GM19438 (cell line): ENCODE measurements at regions not wholly inside any gene's neighbourhood (a gene's known extent, or its start where the extent isn't known, plus 50 kb on each side); places are given as distances from the start of the nearest gene placed in this dataset.

Source experiments
- ATAC-seq: cut with Tn5 transposase; IDR thresholded peaks from one replicate; pipeline ENCODE4 v1.9.1; 2021; ENCODE audit warnings: low read depth; ENCODE audit not compliant: unreplicated experiment

- ATAC-seq: peak; percentile 89
Measured at GRCh38 chr2:44825702-44826101, 115.8 kb upstream of the SIX3 start.

DNA sequence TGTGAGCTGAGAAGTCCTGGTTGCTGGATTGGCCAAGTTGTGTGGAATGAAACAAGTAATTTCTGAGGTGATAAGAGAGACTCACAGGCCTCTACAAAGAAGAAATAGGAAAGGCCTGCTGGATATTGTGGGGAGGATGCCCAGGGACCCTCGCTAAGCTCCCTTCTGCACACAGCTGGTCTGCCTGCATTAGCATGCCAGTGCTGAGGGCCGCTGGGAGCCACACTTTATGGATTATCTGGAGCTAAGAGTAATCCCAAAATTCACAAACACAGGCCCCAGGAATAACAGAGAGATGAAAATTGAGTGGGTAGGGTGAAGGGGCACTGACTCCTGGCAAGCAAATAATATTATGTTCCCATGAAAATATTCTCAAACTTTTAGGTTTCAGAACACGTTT is 114.9 kb upstream of the SIX3 start:
- ATAC-seq: no peak

GRCh38 chr2:44829771-44830170 is 111.7 kb upstream of the SIX3 start:
- ATAC-seq: no peak

DNA sequence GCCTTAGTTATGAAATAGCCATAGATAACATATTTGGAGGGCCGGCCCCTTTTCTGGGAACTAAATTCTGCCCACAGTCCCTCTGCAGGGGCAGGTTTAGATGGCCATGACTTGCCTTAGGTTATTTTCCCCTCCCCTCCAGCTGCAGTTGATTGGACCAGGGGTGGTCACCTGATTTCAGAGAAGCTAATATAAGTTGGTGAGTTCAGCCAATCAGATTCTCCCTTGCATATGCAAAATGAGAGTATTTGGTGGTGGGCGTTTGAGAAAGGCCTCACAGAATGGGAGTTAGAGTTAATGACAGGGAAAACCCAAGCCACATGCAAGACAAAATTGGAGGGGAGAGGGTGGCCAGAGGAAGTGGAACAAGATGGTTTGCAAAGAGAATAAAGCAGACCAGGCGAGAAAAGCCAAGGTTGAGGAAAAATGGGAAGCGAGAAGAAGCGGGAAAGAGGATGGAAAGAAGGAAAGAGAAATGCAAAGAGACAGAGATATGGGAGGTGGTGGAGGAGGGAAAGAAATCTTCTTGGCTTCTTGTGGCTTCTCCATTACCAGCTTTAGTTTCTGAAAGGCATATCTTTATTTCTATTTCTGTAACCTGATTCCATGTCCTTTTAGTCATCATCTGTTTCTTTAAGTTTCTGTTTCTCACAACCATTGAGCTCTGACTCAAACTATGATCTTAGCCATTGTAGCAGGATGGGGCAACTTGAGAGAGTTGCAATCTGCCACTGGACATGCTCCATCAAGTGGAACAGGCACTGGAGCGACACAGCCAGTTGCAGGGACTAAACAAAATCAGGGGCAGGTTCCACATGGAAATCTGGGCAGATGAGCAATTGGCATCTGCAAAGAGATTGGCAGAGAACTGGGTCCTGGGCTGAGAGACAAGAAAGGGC is 108.1 kb upstream of the SIX3 start:
- peak; percentile 43 for ATAC-seq

- no peak for ATAC-seq
Measured at GRCh38 chr2:44834656-44835055, 106.8 kb upstream of the SIX3 start.

GRCh38 chr2:44836174-44836573 is 105.3 kb upstream of the SIX3 start:
- no peak for ATAC-seq

DNA sequence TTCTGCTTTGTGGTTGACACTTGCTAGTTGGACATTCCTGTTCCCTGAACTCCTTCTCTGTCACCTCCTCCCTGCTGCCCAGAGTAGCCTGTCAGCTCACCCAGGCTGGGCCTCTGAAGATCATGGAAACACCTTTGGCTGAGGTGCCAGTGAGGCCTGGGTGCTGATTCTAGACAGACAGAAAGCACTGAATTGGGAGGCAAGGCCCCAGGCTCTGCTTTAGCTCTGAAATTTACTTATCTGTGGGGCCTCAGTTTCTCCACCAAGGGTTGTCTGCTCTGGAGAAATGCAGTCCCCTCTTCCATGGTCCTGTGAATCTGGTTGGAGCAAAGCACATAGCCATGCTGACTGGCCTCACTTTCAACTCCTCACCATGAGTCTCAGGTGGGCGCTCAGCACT is 104.6 kb upstream of the SIX3 start:
- no peak for ATAC-seq

GRCh38 chr2:44838116-44838790 is 103.2 kb upstream of the SIX3 start:
- no peak for ATAC-seq

- no peak for ATAC-seq
Measured at GRCh38 chr2:44839370-44839769, 102.1 kb upstream of the SIX3 start.

DNA sequence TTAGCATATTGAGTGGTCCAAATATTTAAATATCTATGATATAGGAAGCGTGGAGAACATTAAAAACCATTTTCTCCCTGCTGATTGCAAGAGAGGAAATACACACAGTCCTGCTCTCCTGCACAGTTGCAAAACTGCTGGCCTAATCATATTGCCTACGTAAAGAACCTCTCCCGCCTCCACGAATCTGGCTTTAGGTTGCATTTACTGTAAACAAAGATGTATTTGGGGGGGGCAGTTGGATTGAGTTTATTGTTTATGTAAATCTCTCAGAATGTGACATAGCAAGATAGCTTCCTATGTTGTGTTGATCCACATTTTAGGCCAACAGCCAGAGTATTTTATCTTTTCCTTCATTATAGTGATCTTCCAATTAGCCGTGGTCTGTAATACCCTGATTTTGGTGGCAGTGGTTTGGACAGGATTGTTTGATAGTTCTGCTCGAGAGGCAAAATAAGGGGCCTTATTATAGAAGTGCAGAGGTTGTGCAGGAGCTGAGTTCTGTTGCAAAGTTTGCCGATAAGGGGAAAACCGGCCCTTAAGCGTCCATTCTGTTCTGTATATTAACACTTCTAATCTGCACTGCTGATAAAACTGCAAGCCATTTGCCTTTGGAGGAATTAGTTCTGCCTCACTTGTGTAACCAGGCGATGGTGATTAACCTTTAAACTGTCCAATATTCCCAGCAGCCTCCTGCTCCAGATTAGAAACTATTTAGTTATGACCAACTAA is 101.6 kb upstream of the SIX3 start:
- ATAC-seq: no peak

GRCh38 chr2:44840503-44840850 is 101.0 kb upstream of the SIX3 start:
- ATAC-seq: no peak

- no peak for ATAC-seq
Measured at GRCh38 chr2:44843086-44843485, 98.4 kb upstream of the SIX3 start.

GRCh38 chr2:44843641-44844310 is 97.7 kb upstream of the SIX3 start:
- no peak for ATAC-seq

GRCh38 chr2:44844651-44845270 is 96.7 kb upstream of the SIX3 start:
- no peak for ATAC-seq

- ATAC-seq: no peak
Measured at GRCh38 chr2:44848026-44848425, 93.5 kb upstream of the SIX3 start.

- no peak for ATAC-seq
Measured at GRCh38 chr2:44850016-44850415, 91.5 kb upstream of the SIX3 start.

GRCh38 chr2:44851518-44851917 is 90.0 kb upstream of the SIX3 start:
- ATAC-seq: no peak

GRCh38 chr2:44852594-44852993 is 88.9 kb upstream of the SIX3 start:
- no peak for ATAC-seq

DNA sequence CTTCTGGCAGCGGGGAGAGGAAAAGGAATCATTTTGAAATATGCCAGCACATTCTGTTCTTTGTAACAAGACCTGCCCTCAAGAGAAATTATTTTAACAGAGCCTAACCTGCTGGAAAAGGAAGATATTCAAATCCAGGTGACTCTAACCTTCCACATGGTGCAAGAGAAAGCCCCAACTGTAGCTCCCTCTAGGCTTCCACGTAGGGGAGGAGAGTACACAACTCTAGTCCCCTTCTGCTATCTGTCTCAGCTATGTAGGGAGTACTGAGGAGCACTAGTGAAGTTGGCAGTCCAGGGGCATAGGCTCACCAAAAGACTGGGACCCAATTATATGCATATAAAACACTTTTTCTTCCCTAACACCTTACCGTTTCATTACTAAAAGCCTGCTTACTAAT is 82.2 kb upstream of the SIX3 start:
- ATAC-seq: no peak

GRCh38 chr2:44866152-44866551 is 75.3 kb upstream of the SIX3 start:
- no peak for ATAC-seq
